ENCODE measurements at regions not wholly inside any gene's neighbourhood (a gene's known extent, or its start where the extent isn't known, plus 50 kb on each side); places are given as distances from the start of the nearest gene placed in this dataset.

DNA sequence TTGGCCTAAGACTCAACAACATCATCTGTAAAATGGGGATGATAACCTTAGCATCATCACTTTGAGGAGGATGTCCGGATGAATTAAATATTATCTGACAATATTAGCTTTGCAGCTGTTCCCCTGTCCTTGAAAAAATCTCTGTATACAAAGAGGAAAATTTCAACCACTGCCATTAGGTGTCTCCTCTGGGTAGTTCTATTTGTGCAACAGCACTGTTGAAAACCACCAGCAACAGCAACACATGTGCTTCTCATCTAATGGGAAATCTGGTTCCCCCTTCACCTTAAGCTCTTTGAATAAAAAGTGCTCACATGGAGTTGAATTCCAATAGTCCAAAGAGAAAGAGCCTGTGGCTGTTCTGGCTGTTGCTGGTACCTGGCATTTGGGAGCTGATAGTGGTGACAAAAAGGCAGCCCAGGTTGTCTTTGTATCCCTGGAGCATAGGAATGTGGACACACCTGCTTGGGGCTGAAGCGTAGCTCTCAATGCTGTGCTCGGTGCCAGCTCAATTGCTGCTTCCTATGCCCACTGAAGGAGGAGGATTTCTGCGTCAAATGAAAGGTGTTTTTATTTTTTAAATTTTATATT, 322.1 kb upstream of the MSX2 start:
- no peak for DNase-seq (ENCODE audit: low read depth)

DNA sequence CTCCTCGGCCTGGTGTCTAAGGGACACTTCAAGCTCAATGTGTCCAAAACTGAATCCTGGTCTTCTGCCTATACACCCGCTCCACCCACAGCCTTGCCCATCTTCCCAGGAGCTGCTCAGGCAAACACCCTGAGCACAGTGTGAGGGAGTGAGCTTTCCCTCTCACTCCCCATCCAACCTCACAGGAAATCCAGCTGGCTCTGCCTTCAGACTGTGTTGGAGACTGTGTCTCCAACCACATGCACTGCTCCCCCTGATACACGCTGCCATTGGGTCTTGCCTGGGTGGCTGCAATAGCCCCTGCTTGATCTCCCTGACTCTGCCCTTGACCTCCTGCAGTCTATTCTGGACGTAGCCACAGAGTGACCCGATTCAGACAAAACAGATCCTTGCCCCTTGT, 319.5 kb upstream of the MSX2 start:
- DNase-seq (ENCODE audit: low read depth), result no peak

GRCh38 chr5:174409070-174409469, 315.3 kb upstream of the MSX2 start:
- DNase-seq (ENCODE audit: low read depth), result no peak

DNA sequence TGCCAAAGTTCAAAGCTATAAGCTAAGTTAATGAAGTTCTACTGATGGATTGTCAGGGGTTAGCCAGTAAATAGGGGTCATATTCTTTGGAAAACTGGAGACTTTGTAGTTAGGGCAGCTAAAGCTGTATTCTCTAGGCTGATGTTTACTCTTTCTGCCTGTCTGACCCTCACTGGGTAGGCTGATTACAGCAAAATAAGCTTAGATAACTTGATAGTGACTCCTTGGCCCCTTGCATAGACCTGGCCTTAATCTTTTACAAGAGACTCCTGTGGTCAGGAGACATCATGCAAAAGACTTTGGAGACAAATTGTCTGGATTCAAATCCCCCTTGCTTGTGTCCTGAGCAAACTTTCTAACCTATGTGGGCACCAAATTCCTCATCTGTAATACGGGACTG, 314.4 kb upstream of the MSX2 start:
- DNase-seq (ENCODE audit: low read depth), result no peak

GRCh38 chr5:174410716-174411478, 313.5 kb upstream of the MSX2 start:
- peak; percentile 69 for DNase-seq (ENCODE audit: low read depth)

- no peak for DNase-seq (ENCODE audit: low read depth)
These were observed 312.9 kb upstream of the MSX2 start for GRCh38 chr5:174411479-174411819.

GRCh38 chr5:174412374-174412773, 312.0 kb upstream of the MSX2 start:
- no peak for DNase-seq (ENCODE audit: low read depth)

DNA sequence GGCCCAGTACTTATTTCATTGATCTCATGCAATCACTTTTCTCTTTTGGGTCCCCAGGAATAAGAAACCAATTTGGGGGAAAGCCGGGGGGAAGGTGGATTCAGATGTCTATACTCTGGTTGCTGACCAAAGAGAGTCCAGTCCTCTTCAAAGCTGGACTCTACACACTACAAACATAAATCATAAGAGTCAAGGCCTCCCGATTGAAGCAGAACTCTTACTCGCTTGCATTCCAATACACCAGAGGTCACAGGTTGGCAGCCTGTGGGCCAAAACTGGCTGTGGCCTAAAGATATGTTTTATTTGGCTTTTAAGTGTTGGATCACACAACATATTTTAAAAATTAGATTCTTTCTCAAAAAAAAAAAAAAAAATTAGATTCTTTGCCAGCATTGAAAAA, 311.4 kb upstream of the MSX2 start:
- DNase-seq (ENCODE audit: low read depth), result no peak

- DNase-seq (ENCODE audit: low read depth), result peak; percentile 50
These were observed 310.6 kb upstream of the MSX2 start for GRCh38 chr5:174413567-174414314.

DNA sequence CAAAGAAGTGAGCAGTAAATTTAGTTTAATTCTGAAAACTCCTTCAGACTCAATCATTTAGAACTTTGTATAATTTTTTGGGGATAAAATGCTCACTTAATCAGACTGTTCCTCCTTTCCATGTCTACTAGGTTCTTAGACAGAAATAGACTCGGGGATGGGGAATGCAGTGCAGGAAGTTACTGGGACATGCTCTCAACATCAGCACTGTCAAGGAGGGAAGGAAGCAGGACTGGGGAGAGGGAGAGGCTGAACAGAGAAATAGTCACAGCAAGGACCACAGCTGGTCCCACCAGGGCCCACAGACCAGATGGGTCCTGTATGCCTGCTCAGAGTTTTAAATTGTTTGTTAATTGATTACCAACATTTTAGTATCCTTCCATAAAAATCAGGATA, 310.1 kb upstream of the MSX2 start:
- DNase-seq (ENCODE audit: low read depth), result no peak

- DNase-seq (ENCODE audit: low read depth), result peak; percentile 15
These were observed 305.4 kb upstream of the MSX2 start for GRCh38 chr5:174418809-174419539.

DNA sequence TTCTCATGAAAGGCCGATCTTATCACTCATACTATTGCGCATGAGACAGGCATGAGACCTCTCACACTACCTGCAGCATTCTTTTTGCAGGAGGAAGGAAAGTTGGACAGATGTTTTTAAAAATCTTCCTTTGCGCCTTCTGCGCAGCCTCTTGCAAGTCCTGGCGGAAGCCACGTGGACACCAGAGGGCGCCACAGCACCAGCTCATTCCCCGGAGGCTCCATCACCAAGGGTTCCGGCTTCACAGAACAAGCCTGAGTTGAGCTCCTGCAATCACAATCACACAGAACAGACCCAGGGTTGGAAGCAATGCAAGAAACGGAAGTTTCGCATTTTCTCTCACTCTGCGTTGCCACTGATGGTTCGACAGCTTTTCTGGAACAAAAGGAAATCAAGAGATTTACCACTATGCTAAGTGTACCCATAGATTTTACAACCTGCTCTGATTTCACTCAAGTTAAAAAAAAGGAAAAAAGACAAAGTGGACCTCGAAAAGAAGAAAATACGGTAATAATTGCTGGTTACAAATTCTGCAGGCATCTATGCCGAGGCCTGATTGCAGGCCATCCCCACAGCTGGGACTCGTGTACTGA, 304.7 kb upstream of the MSX2 start:
- DNase-seq (ENCODE audit: low read depth), result peak; percentile 81

GRCh38 chr5:174420651-174421407, 303.6 kb upstream of the MSX2 start:
- DNase-seq (ENCODE audit: low read depth), result no peak

DNA sequence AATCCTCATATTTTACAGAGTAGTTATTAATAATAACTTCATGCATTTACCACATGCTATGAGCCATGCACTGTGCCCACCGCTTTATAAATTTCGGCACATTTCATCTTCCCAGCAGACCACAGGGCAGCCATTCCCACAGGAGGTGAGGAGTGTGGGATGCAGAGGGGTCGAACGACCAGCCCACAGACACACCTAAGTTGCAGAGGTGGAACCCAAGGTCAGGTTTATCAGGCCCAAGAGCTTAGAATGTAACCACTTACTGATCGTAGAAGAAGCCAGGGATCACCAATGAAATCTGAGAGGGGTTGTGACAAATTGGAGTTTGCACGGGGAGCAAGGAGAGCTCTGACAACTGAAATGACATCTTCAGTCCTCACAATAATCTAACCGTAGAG, 303.0 kb upstream of the MSX2 start:
- DNase-seq (ENCODE audit: low read depth), result no peak

GRCh38 chr5:174423558-174423957, 300.8 kb upstream of the MSX2 start:
- no peak for DNase-seq (ENCODE audit: low read depth)

DNA sequence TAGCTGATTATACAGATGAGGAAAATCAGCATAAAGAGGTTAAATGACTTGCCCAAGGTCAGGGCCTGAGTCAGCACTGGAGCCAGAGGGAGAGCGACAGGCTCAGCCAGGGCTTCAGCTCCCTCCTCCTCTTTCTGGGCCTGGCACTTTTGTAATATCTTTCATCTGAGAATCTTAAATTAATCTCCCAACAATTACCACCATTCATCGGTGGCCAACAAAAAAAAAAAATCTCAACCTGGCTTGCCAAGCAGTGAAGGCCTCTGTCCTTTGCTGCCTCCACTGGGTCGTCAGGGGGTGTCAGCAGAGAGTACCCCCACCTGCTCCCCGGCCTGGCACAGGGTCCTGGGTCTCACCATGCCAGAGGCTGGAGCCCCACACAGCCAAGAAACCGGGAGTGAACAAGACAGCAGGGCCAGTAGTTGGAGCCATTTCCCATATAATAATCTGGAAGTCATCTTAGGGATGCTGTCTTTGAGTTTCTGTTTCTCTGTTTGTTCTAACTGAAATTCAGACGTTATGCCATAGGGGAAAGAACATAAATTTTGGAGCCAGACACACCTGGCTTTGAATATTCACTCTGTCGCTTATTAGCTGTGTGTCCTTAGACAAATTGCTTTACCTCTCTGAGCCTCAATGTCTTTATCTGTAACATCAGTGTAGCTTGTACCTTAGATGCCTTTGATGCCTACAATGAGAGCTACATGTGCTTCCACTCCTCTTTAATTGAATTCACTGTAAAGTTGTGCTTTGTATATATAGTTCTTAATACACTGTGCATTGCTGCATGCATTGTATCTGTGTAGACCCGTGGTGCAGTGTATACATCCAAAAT, 299.9 kb upstream of the MSX2 start:
- DNase-seq (ENCODE audit: low read depth), result no peak

DNA sequence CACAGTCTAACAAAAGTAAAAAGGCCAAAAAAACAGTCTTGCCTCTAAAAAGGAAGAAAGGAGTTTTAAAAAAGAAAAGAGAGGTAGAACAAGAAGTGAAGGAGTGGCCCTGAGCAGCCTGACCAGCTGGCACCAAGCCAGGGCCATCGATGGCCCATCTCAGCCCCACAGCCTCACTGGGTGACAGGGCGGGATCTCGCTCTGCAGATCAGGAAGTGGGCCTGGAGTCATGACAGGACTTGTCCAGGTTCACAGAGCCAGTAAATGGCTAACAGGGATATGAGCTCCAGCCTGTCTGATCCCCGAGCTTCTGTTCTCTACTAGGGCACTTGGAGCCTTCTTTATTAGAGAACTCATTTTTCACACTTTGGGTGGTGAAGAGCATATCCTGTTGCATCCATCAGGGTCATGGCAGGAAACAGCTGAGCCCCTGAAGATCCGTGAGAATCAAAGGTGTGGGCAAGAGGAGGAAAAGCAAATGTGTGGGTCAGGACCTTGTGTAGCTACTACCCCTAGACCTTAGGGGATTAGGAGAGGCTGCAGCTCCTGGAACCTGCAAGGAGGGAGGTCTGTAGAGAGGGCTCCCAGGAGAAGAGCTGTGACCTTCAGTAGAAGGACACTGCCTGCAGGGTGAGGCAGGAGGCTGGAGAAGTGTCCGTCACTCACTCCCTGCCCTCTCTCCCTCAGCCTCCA, 299.0 kb upstream of the MSX2 start:
- no peak for DNase-seq (ENCODE audit: low read depth)

DNA sequence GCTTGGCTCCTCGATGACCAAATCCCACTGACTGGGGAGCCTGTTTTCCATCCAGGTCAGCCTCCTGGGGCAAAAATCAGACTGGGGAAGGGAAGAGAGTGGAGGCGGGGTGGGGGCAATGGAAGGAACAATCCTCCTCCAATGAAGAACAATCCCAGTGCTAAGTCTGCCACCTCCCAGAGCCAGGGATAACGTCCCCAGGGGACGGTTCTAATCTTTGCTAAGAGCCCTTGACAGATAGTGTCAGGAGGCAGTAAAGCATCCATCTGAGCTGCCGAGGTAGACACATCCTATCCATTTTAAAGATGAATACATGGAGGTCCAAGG, 298.5 kb upstream of the MSX2 start:
- no peak for DNase-seq (ENCODE audit: low read depth)

DNA sequence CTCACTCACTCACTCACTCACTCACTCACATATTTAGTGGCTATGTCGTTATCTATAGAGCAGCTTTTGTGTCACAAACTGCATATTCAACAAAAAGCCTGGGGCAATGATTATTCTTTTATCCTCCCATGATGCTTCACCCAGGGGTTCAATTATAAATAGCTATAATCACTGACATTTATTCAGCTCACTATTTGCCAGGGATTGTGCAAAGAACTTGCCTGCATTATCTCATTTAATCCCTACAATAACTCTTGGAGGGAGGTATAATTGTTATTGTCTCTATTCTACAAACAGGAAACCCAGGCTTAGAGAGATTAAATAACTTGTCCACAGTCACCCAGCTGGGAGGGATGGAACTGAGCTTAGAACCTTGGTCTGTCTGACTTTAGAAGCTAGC, 298.0 kb upstream of the MSX2 start:
- no peak for DNase-seq (ENCODE audit: low read depth)

DNA sequence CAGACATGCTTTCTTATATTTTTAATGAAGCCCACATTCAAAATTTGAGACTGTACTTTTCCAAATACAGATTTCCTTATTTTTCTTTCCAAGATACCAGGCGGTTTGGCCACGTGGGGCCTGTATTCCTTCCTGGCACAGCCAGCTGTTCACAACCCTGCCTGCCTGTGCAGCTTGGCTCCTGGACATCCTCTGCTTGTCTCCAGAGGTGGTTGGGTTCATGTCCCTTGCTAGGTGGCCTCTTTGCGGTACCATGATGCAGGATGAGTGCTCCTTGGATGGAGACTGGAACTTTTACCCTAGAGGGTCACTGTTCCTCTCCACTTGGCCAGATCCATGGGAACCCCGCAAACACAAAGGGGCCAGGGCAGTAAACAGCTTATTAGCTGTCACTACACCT, 297.5 kb upstream of the MSX2 start:
- no peak for DNase-seq (ENCODE audit: low read depth)
